A673 (cell line): ENCODE measurements at regions not wholly inside any gene's neighbourhood (a gene's known extent, or its start where the extent isn't known, plus 50 kb on each side); places are given as distances from the start of the nearest gene placed in this dataset.

Experiments used
- CTCF ChIP-seq: fragments of 300-800, 200-600 bp; sonication (generic); conservative IDR thresholded peaks from 2 replicates; pipeline ENCODE4 v1.5.1; 2017; ENCODE audit warnings: low read depth, mild to moderate bottlenecking, antibody characterized with exemption, low read length, moderate library complexity, mixed read lengths
- EZH2 ChIP-seq: fragments of 200-600 bp; sonication (generic); IDR thresholded peaks from 2 replicates; pipeline ENCODE4 v1.6.1; 2017; ENCODE audit warnings: borderline replicate concordance, low read depth, mild to moderate bottlenecking, mixed read lengths, antibody characterized with exemption, low read length; ENCODE audit not compliant: poor library complexity, severe bottlenecking

- no peak for TF ChIP-seq CTCF
- TF ChIP-seq EZH2 = no peak
Measured at GRCh38 chr5:3356016-3356415, 239.6 kb upstream of the IRX1 start.
